ENCODE measurements at regions not wholly inside any gene's neighbourhood (a gene's known extent, or its start where the extent isn't known, plus 50 kb on each side); places are given as distances from the start of the nearest gene placed in this dataset.

DNA sequence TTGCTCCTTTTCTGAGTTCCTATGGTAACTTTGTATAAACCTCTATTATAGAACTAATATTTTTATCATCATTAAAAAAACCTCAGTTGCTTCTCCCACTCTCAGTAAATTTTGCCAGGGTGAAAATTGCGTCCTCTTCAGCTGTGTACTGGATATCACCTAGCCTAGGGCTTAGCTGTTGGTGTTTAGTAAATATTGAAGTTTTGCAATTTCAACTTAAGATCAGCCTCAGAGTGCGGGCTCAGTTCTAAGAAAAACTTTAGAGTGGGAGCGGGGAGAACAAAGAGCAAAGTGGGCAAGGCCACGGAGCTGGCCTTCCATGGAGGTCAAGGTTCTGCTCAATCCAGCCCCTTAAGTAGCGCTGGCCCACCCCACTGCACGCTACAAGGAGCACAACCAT, 488.3 kb upstream of the SPRED2 start (continued):
- TF ChIP-seq, protein P1, sequence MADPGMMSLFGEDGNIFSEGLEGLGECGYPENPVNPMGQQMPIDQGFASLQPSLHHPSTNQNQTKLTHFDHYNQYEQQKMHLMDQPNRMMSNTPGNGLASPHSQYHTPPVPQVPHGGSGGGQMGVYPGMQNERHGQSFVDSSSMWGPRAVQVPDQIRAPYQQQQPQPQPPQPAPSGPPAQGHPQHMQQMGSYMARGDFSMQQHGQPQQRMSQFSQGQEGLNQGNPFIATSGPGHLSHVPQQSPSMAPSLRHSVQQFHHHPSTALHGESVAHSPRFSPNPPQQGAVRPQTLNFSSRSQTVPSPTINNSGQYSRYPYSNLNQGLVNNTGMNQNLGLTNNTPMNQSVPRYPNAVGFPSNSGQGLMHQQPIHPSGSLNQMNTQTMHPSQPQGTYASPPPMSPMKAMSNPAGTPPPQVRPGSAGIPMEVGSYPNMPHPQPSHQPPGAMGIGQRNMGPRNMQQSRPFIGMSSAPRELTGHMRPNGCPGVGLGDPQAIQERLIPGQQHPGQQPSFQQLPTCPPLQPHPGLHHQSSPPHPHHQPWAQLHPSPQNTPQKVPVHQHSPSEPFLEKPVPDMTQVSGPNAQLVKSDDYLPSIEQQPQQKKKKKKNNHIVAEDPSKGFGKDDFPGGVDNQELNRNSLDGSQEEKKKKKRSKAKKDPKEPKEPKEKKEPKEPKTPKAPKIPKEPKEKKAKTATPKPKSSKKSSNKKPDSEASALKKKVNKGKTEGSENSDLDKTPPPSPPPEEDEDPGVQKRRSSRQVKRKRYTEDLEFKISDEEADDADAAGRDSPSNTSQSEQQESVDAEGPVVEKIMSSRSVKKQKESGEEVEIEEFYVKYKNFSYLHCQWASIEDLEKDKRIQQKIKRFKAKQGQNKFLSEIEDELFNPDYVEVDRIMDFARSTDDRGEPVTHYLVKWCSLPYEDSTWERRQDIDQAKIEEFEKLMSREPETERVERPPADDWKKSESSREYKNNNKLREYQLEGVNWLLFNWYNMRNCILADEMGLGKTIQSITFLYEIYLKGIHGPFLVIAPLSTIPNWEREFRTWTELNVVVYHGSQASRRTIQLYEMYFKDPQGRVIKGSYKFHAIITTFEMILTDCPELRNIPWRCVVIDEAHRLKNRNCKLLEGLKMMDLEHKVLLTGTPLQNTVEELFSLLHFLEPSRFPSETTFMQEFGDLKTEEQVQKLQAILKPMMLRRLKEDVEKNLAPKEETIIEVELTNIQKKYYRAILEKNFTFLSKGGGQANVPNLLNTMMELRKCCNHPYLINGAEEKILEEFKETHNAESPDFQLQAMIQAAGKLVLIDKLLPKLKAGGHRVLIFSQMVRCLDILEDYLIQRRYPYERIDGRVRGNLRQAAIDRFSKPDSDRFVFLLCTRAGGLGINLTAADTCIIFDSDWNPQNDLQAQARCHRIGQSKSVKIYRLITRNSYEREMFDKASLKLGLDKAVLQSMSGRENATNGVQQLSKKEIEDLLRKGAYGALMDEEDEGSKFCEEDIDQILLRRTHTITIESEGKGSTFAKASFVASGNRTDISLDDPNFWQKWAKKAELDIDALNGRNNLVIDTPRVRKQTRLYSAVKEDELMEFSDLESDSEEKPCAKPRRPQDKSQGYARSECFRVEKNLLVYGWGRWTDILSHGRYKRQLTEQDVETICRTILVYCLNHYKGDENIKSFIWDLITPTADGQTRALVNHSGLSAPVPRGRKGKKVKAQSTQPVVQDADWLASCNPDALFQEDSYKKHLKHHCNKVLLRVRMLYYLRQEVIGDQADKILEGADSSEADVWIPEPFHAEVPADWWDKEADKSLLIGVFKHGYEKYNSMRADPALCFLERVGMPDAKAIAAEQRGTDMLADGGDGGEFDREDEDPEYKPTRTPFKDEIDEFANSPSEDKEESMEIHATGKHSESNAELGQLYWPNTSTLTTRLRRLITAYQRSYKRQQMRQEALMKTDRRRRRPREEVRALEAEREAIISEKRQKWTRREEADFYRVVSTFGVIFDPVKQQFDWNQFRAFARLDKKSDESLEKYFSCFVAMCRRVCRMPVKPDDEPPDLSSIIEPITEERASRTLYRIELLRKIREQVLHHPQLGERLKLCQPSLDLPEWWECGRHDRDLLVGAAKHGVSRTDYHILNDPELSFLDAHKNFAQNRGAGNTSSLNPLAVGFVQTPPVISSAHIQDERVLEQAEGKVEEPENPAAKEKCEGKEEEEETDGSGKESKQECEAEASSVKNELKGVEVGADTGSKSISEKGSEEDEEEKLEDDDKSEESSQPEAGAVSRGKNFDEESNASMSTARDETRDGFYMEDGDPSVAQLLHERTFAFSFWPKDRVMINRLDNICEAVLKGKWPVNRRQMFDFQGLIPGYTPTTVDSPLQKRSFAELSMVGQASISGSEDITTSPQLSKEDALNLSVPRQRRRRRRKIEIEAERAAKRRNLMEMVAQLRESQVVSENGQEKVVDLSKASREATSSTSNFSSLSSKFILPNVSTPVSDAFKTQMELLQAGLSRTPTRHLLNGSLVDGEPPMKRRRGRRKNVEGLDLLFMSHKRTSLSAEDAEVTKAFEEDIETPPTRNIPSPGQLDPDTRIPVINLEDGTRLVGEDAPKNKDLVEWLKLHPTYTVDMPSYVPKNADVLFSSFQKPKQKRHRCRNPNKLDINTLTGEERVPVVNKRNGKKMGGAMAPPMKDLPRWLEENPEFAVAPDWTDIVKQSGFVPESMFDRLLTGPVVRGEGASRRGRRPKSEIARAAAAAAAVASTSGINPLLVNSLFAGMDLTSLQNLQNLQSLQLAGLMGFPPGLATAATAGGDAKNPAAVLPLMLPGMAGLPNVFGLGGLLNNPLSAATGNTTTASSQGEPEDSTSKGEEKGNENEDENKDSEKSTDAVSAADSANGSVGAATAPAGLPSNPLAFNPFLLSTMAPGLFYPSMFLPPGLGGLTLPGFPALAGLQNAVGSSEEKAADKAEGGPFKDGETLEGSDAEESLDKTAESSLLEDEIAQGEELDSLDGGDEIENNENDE (IDR thresholded peaks at IDR 0.05; ENCODE audit: insufficient replicate concordance, low read length) = no peak
- TF ChIP-seq KDM1A (IDR thresholded peaks at IDR 0.05; ENCODE audit: borderline replicate concordance, low read length) (no peak), TAF1 (IDR thresholded peaks at IDR 0.05; ENCODE audit: low read depth, low read length) (no peak)
